GM12878 (cell line): ENCODE measurements at regions not wholly inside any gene's neighbourhood (a gene's known extent, or its start where the extent isn't known, plus 50 kb on each side); places are given as distances from the start of the nearest gene placed in this dataset.

Experiments
- ATAC-seq: fragments of 200-7000 bp; cut with Tn5 transposase; 3 replicates; pipeline ENCODE4 v1.9.1; 2020; ENCODE audit warnings: mild to moderate bottlenecking, moderate library complexity
- BruUV-seq: library from RNA; stranded (reverse); fragments of 400-500 nt; replicated peaks from 2 replicates; lab custom pipeline; 2021; lab: Mats Ljungman, UMichigan
- CTCF ChIA-PET: fragments of 300-600 bp; sonication (Branson Sonifier 250); formaldehyde crosslinking; extraction: SDS; loops from one replicate; lab custom pipeline; 2021; ENCODE audit warnings: inconsistent platforms; lab: Yijun Ruan, JAX
- POLR2A ChIA-PET: fragments of 350-600 bp; formaldehyde crosslinking; extraction: SDS; loops from one replicate; lab custom pipeline; 2021; ENCODE audit warnings: inconsistent platforms; lab: Charles Lee
- RAD21 ChIA-PET: fragments of 300-600 bp; sonication (Branson Sonifier 250); formaldehyde crosslinking; loops from one replicate; lab custom pipeline; 2023; ENCODE audit warnings: antibody characterized with exemption; ENCODE audit not compliant: unreplicated experiment; lab: Charles Lee
- SMC1A ChIA-PET: fragments of 300-600 bp; sonication (Branson Sonifier 250); formaldehyde crosslinking; loops from one replicate; lab custom pipeline; 2023; ENCODE audit not compliant: unreplicated experiment, uncharacterized antibody; lab: Charles Lee
- DNase-seq: peaks from one replicate; pipeline ENCODE4 v3.0.0-alpha.2; 2011; ENCODE audit warnings: low read depth, low spot score
- FAIRE-seq: peaks from 3 replicates; lab custom pipeline; 2011; peaks lifted over from hg19 to GRCh38; lab: Jason Lieb, UNC
- H2AFZ ChIP-seq: 2 replicates; pipeline ENCODE4 v1.6.0; 2011; ENCODE audit warnings: low read depth, low read length, control low read depth; ENCODE audit not compliant: control insufficient read depth
- H3K27ac ChIP-seq: 2 replicates; pipeline ENCODE4 v1.5.1; 2011; ENCODE audit warnings: control low read depth; ENCODE audit not compliant: control insufficient read depth, insufficient read depth
- H3K27me3 ChIP-seq, 2 experiments: replicated peaks in 1 of 2; 2 replicates each; pipeline versions ENCODE4 v1.6.0 to v1.6.1; 2011; ENCODE audit warnings: low read length in 1 of 2; ENCODE audit not compliant: control insufficient read depth in 2 of 2, insufficient read depth in 2 of 2
- H3K36me3 ChIP-seq, 2 experiments: 2 replicates each; pipeline ENCODE4 v1.5.1; 2011; ENCODE audit warnings: low read length in 1 of 2; ENCODE audit not compliant: control insufficient read depth in 2 of 2, insufficient read depth in 2 of 2
- H3K4me1 ChIP-seq: 2 replicates; pipeline ENCODE4 v1.6.1; 2011; ENCODE audit warnings: mild to moderate bottlenecking, low read length, moderate library complexity, mixed read lengths; ENCODE audit not compliant: control insufficient read depth, insufficient read depth
- H3K4me2 ChIP-seq: 2 replicates; pipeline ENCODE4 v1.6.0; 2011; ENCODE audit warnings: control low read depth; ENCODE audit not compliant: control insufficient read depth, insufficient read depth
- H3K4me3 ChIP-seq: fragments of 200-600 bp; sonication (generic); 2 replicates; pipeline ENCODE4 v1.5.1; 2016
- H3K79me2 ChIP-seq: 2 replicates; pipeline ENCODE4 v1.6.0; 2011; ENCODE audit warnings: low read length; ENCODE audit not compliant: control insufficient read depth, insufficient read depth
- H3K9ac ChIP-seq: 2 replicates; pipeline ENCODE4 v1.8.0; 2011; ENCODE audit warnings: low read length, control low read depth, mixed read lengths; ENCODE audit not compliant: control insufficient read depth, insufficient read depth
- H3K9me3 ChIP-seq: replicated peaks from 3 replicates; pipeline ENCODE4 v1.5.1; 2011; ENCODE audit warnings: mild to moderate bottlenecking, low read length; ENCODE audit not compliant: control insufficient read depth, insufficient read depth
- H4K20me1 ChIP-seq: 2 replicates; pipeline ENCODE4 v1.6.0; 2011; ENCODE audit not compliant: control insufficient read depth, insufficient read depth
- CBX5 ChIP-seq: sonication (generic); IDR thresholded peaks from 2 replicates; pipeline ENCODE4 v1.6.1; 2016; ENCODE audit warnings: low read depth, moderate library complexity, mild to moderate bottlenecking, inconsistent platforms
- CUX1 ChIP-seq: IDR thresholded peaks from 2 replicates; pipeline ENCODE4 v1.6.1; 2012; ENCODE audit warnings: improper control_type of control experiment, low read depth, low read length; ENCODE audit not compliant: insufficient replicate concordance
- E2F8 ChIP-seq: fragments of 450-650 bp; IDR thresholded peaks from 2 replicates; pipeline ENCODE4 v1.6.1; 2018; ENCODE audit warnings: mild to moderate bottlenecking, low read depth, moderate library complexity; ENCODE audit not compliant: partially characterized antibody
- RAD51 ChIP-seq: fragments of 450-650 bp; IDR thresholded peaks from 2 replicates; pipeline ENCODE4 v1.6.1; 2016; ENCODE audit warnings: moderate library complexity, mild to moderate bottlenecking, inconsistent platforms
- REST ChIP-seq: IDR thresholded peaks from 2 replicates; pipeline ENCODE4 v1.6.1; 2012; ENCODE audit warnings: mild to moderate bottlenecking, low read depth, low read length
- STAT3 ChIP-seq: IDR thresholded peaks from 2 replicates; pipeline ENCODE4 v1.6.1; 2011; ENCODE audit warnings: low read depth, low read length, improper control_type of control experiment
- ZNF24 ChIP-seq: fragments of 450-650 bp; IDR thresholded peaks from 2 replicates; pipeline ENCODE4 v1.6.1; 2017; ENCODE audit warnings: antibody characterized with exemption, mild to moderate bottlenecking
- WGBS: methylation state at CpG from one replicate; pipeline ENCODE4 v1.1.6; 2016; ENCODE audit warnings: low lambda C conversion rate; ENCODE audit not compliant: insufficient replicate concordance, insufficient coverage; ENCODE audit errors: missing lambda C conversion rate; 5-methylcytosine and 5-hydroxymethylcytosine counted together
- in situ Hi-C: fragments of 300-500 bp; cut with MboI; formaldehyde crosslinking; loops from 9 replicates; pipeline ENCODE4 v1.14.3; 2018; ENCODE audit warnings: mixed read lengths
- intact Hi-C: fragments of 100-400 bp; cut with micrococcal nuclease; formaldehyde crosslinking; loops from one replicate; pipeline ENCODE4 v1.14.2; 2022; ENCODE audit not compliant: unreplicated experiment

- TF ChIP-seq RAD51 (no peak), REST (no peak), CBX5 (no peak), ZNF24 (no peak)
These were observed 109.6 kb downstream of the ANXA3 start (continued) for GRCh38 chr4:78661086-78661690.

GRCh38 chr4:78661921-78662521, 110.5 kb downstream of the ANXA3 start:
- Histone ChIP-seq H4K20me1 (no peaks in the 10 kb centered on the region), H3K4me2 (peak overlapping the region; percentile 94), H3K4me3 (no peak overlapping the region), H3K27ac (no peak overlapping the region), H3K4me1 (peaks cover 33% of the 10 kb centered on the region), H2AFZ (no peak overlapping the region), H3K9me3 (no peaks in the 10 kb centered on the region), H3K36me3 (no peaks in the 10 kb centered on the region), H3K9ac (no peak overlapping the region), H3K79me2 (no peaks in the 10 kb centered on the region), H3K27me3 (peaks cover 0 to 1% of the 10 kb centered on the region in 2 experiments; a peak in 1 of 4 replicates)
- peak; percentile 77 for DNase-seq
- intact Hi-C loops (loop anchor here (1.0 to 5.0 kb wide), 4 partner anchors 49 to 200 kb away; partner anchors contain the start of gene BMP2K), in situ Hi-C loops (no loop called here)
- ChIA-PET SMC1A (interaction anchor here (0.6 to 6.9 kb wide), 32 partner anchors 9 to 413 kb away, joined by 3 to 79 read pairs (median 5); no protein-coding TSS in a partner anchor), RAD21 (interaction anchor here (0.6 to 2.2 kb wide), 15 partner anchors 17 to 1193 kb away, joined by 3 to 15 read pairs (median 4); no protein-coding TSS in a partner anchor), POLR2A (interaction anchor here (0.6 to 1.1 kb wide), 4 partner anchors 60 to 83 kb away, joined by 3 to 4 read pairs (median 4); no protein-coding TSS in a partner anchor), CTCF (interaction anchor here (0.5 to 3.3 kb wide), 14 partner anchors 9 to 1618 kb away, joined by 3 to 15 read pairs (median 4); no protein-coding TSS in a partner anchor)
- peak; percentile 77 for FAIRE-seq
- WGBS: 0% methylated on average over 3 of the region's 3 CpGs
- peak; percentile 90 for ATAC-seq
- no TSS peak for BruUV-seq
- TF ChIP-seq STAT3 (peak; percentile 49; the same call in 1 of the 2 replicates), E2F8 (no peak), CUX1 (no peak)
